Renal pelvis (tissue), 1 donor: ENCODE measurements at regions not wholly inside any gene's neighbourhood (a gene's known extent, or its start where the extent isn't known, plus 50 kb on each side); places are given as distances from the start of the nearest gene placed in this dataset.

Experiments used
- DNase-seq: peaks from one replicate; pipeline ENCODE4 v3.0.0-alpha.2; 2013

- no peak for DNase-seq
Measured at GRCh38 chr22:25366876-25367466, 147.5 kb downstream of the CRYBB2 start.

GRCh38 chr22:25367756-25368155 is 148.3 kb downstream of the CRYBB2 start:
- DNase-seq, result no peak

GRCh38 chr22:25368271-25368670 is 148.8 kb downstream of the CRYBB2 start:
- no peak for DNase-seq

- DNase-seq, result no peak
Measured at GRCh38 chr22:25369041-25369440, 149.6 kb downstream of the CRYBB2 start.

- no peak for DNase-seq
Measured at GRCh38 chr22:25370322-25370721, 150.9 kb downstream of the CRYBB2 start.

- DNase-seq, result no peak
Measured at GRCh38 chr22:25372000-25372595, 152.7 kb downstream of the CRYBB2 start.

GRCh38 chr22:25373961-25374360 is 154.5 kb downstream of the CRYBB2 start:
- DNase-seq, result no peak

GRCh38 chr22:25374869-25375268 is 155.4 kb downstream of the CRYBB2 start:
- no peak for DNase-seq

- DNase-seq, result no peak
Measured at GRCh38 chr22:25375683-25376082, 156.2 kb downstream of the CRYBB2 start.

- no peak for DNase-seq
Measured at GRCh38 chr22:25377699-25378098, 158.3 kb downstream of the CRYBB2 start.

GRCh38 chr22:25380122-25380747 is 160.8 kb downstream of the CRYBB2 start:
- no peak for DNase-seq

GRCh38 chr22:25382762-25383161 is 163.3 kb downstream of the CRYBB2 start:
- no peak for DNase-seq

- no peak for DNase-seq
Measured at GRCh38 chr22:25383278-25383820, 163.9 kb downstream of the CRYBB2 start.

GRCh38 chr22:25383892-25384291 is 164.5 kb downstream of the CRYBB2 start:
- DNase-seq, result no peak

GRCh38 chr22:25386538-25386884 is 167.1 kb downstream of the CRYBB2 start:
- DNase-seq, result no peak

GRCh38 chr22:25388415-25388814 is 169.0 kb downstream of the CRYBB2 start:
- no peak for DNase-seq

GRCh38 chr22:25388866-25389540 is 169.6 kb downstream of the CRYBB2 start:
- no peak for DNase-seq

GRCh38 chr22:25389541-25389919 is 170.1 kb downstream of the CRYBB2 start:
- no peak for DNase-seq

- no peak for DNase-seq
Measured at GRCh38 chr22:25390297-25391240, 171.1 kb downstream of the CRYBB2 start.

GRCh38 chr22:25392584-25392983 is 171.9 kb upstream of the GRK3 start:
- DNase-seq, result no peak

- DNase-seq, result no peak
Measured at GRCh38 chr22:25393121-25393805, 171.2 kb upstream of the GRK3 start.
